H1 (cell line): ENCODE measurements at regions not wholly inside any gene's neighbourhood (a gene's known extent, or its start where the extent isn't known, plus 50 kb on each side); places are given as distances from the start of the nearest gene placed in this dataset.

Experiments used
- CTCF ChIA-PET: fragments of 300-600 bp; sonication (Branson Sonifier 250); formaldehyde crosslinking; loops from one replicate; lab custom pipeline; 2021; ENCODE audit not compliant: partially characterized antibody; lab: Charles Lee
- POLR2A ChIA-PET: fragments of 300-600 bp; sonication (Branson Sonifier 250); formaldehyde crosslinking; loops from one replicate; lab custom pipeline; 2021; ENCODE audit warnings: inconsistent platforms; ENCODE audit not compliant: partially characterized antibody; lab: Charles Lee
- DNase-seq, 2 experiments: peaks; one replicate each; pipeline versions ENCODE4 v3.0.0 to v3.0.0-alpha.2; 2010 to 2022; ENCODE audit warnings: low spot score in 2 of 2, low read depth in 1 of 2, mixed read lengths in 1 of 2
- FAIRE-seq: peaks from 2 replicates; lab custom pipeline; 2011; peaks lifted over from hg19 to GRCh38; lab: Jason Lieb, UNC
- H2AFZ ChIP-seq: 2 replicates; pipeline ENCODE4 v1.8.1; 2012; ENCODE audit warnings: low read length, inconsistent platforms
- H2AK5ac ChIP-seq: 2 replicates; pipeline ENCODE4 v1.6.1; 2013; ENCODE audit warnings: low read depth, low read length
- H2BK120ac ChIP-seq: replicated peaks from 2 replicates; pipeline ENCODE3; 2013; ENCODE audit warnings: low read depth, low read length, inconsistent platforms
- H2BK12ac ChIP-seq: 2 replicates; pipeline ENCODE4 v1.6.1; 2013; ENCODE audit warnings: low read depth, low read length
- H2BK15ac ChIP-seq: 2 replicates; pipeline ENCODE4 v1.6.1; 2013; ENCODE audit warnings: low read length
- H2BK20ac ChIP-seq: 2 replicates; pipeline ENCODE4 v1.6.1; 2013; ENCODE audit warnings: low read length
- H2BK5ac ChIP-seq: 2 replicates; pipeline ENCODE4 v1.6.1; 2013; ENCODE audit warnings: low read depth, low read length
- H3K14ac ChIP-seq: 2 replicates; pipeline ENCODE4 v1.6.1; 2013; ENCODE audit warnings: inconsistent platforms; ENCODE audit not compliant: insufficient read length
- H3K18ac ChIP-seq: 2 replicates; pipeline ENCODE4 v1.6.1; 2013; ENCODE audit warnings: low read length; ENCODE audit errors: extremely low read depth
- H3K23ac ChIP-seq: 2 replicates; pipeline ENCODE4 v1.6.1; 2013; ENCODE audit warnings: inconsistent platforms; ENCODE audit not compliant: insufficient read length
- H3K23me2 ChIP-seq: 2 replicates; pipeline ENCODE4 v1.6.1; 2013; ENCODE audit warnings: low read depth, low read length
- H3K27ac ChIP-seq: 2 replicates; pipeline ENCODE4 v1.6.1; 2011; ENCODE audit warnings: low read depth, low read length, inconsistent platforms
- H3K27me3 ChIP-seq, 4 experiments: replicated peaks in 1 of 4; 1 replicate in 1 of 4; 2 replicates in 3 of 4; pipeline versions ENCODE4 v1.6.1 to v1.8.1; 2011 to 2013; ENCODE audit warnings: low read length in 3 of 4, mild to moderate bottlenecking in 3 of 4, inconsistent platforms in 2 of 4, mixed read lengths in 2 of 4, moderate library complexity in 1 of 4; ENCODE audit not compliant: control insufficient read depth in 3 of 4, insufficient read depth in 3 of 4; ENCODE audit errors: extremely low read depth in 1 of 4
- H3K36me3 ChIP-seq, 4 experiments: 2 replicates each; pipeline versions ENCODE4 v1.6.1 to v1.8.1; 2011 to 2013; ENCODE audit warnings: mild to moderate bottlenecking in 4 of 4, low read length in 3 of 4, moderate library complexity in 2 of 4, control low read depth in 1 of 4, inconsistent platforms in 1 of 4; ENCODE audit not compliant: insufficient read depth in 4 of 4, control insufficient read depth in 2 of 4
- H3K4ac ChIP-seq: replicated peaks from 2 replicates; pipeline ENCODE3; 2013; ENCODE audit warnings: low read length, low read depth, mixed read lengths, inconsistent platforms; ENCODE audit not compliant: insufficient read length
- H3K4me1 ChIP-seq, 4 experiments: replicated peaks in 1 of 4; 1 replicate in 1 of 4; 2 replicates in 3 of 4; pipeline versions ENCODE4 v1.6.1 to v1.8.1; 2011 to 2013; ENCODE audit warnings: low read length in 3 of 4, inconsistent platforms in 2 of 4, mixed read lengths in 1 of 4; ENCODE audit not compliant: insufficient read depth in 4 of 4, control insufficient read depth in 3 of 4
- H3K4me2 ChIP-seq, 2 experiments: 2 replicates each; pipeline versions ENCODE4 v1.6.1 to v1.8.1; 2011 to 2013; ENCODE audit warnings: low read depth in 2 of 2, low read length in 2 of 2, control low read depth in 1 of 2, inconsistent platforms in 1 of 2, mild to moderate bottlenecking in 1 of 2; ENCODE audit not compliant: insufficient read depth in 1 of 2
- H3K4me3 ChIP-seq, 4 experiments: fragments of 200-600, 300-600 bp in 1 of 4; sonication (generic), shearing (Covaris generic), sonication (Bioruptor Twin) in 1 of 4; 2 replicates each; pipeline versions ENCODE4 v1.5.1 to v1.8.1; 2011 to 2016; ENCODE audit warnings: low read length in 4 of 4, low read depth in 3 of 4, control low read depth in 2 of 4, inconsistent platforms in 2 of 4, mild to moderate bottlenecking in 2 of 4, mixed read lengths in 1 of 4, moderate library complexity in 1 of 4; ENCODE audit not compliant: insufficient read depth in 2 of 4; ENCODE audit errors: extremely low read depth in 1 of 4
- H3K56ac ChIP-seq: replicated peaks from 2 replicates; pipeline ENCODE3; 2013; ENCODE audit warnings: low read depth, mild to moderate bottlenecking, mixed read lengths, low read length, inconsistent platforms; ENCODE audit not compliant: insufficient read length
- H3K79me1 ChIP-seq: 2 replicates; pipeline ENCODE4 v1.6.1; 2013; ENCODE audit warnings: low read depth, low read length, control low read depth
- H3K79me2 ChIP-seq, 2 experiments: 2 replicates each; pipeline versions ENCODE4 v1.6.1 to v1.8.1; 2012 to 2013; ENCODE audit warnings: low read length in 2 of 2, mild to moderate bottlenecking in 2 of 2, inconsistent platforms in 1 of 2; ENCODE audit not compliant: insufficient read depth in 2 of 2, control insufficient read depth in 1 of 2
- H3K9ac ChIP-seq, 4 experiments: replicated peaks in 1 of 4; 1 replicate in 1 of 4; 2 replicates in 3 of 4; pipeline versions ENCODE4 v1.6.1 to v1.8.1; 2011 to 2013; ENCODE audit warnings: low read depth in 3 of 4, low read length in 3 of 4, control low read depth in 2 of 4, mild to moderate bottlenecking in 2 of 4, moderate library complexity in 2 of 4, inconsistent platforms in 1 of 4; ENCODE audit errors: extremely low read depth in 1 of 4
- H3K9me3 ChIP-seq, 2 experiments: 2 replicates each; pipeline versions ENCODE4 v1.6.1 to v1.8.1; 2012 to 2013; ENCODE audit warnings: mild to moderate bottlenecking in 2 of 2, moderate library complexity in 2 of 2, control low read depth in 1 of 2, inconsistent platforms in 1 of 2, low read depth in 1 of 2, low read length in 1 of 2, mixed read lengths in 1 of 2; ENCODE audit not compliant: insufficient read depth in 2 of 2
- H4K20me1 ChIP-seq, 2 experiments: replicated peaks in 1 of 2; 2 replicates each; pipeline versions ENCODE3 to v1.8.1; 2011 to 2013; ENCODE audit warnings: inconsistent platforms in 2 of 2, low read length in 2 of 2, mild to moderate bottlenecking in 1 of 2; ENCODE audit not compliant: insufficient read depth in 2 of 2, control insufficient read depth in 1 of 2
- H4K5ac ChIP-seq: 2 replicates; pipeline ENCODE4 v1.6.1; 2013; ENCODE audit warnings: low read length, low read depth, mixed read lengths, inconsistent platforms; ENCODE audit not compliant: insufficient read length
- H4K8ac ChIP-seq: 2 replicates; pipeline ENCODE4 v1.8.0; 2013; ENCODE audit warnings: mild to moderate bottlenecking, moderate library complexity, low read length, inconsistent platforms; ENCODE audit not compliant: insufficient read depth; ENCODE audit errors: extremely low read depth
- H4K91ac ChIP-seq: replicated peaks from 2 replicates; pipeline ENCODE3; 2013; ENCODE audit warnings: low read length, mixed read lengths, inconsistent platforms; ENCODE audit not compliant: insufficient read length
- CBX8 ChIP-seq: fragments of 300-800, 300-1000 bp; sonication (generic); IDR thresholded peaks from 2 replicates; pipeline ENCODE4 v1.7.1; 2016; ENCODE audit warnings: low read depth, low read length, borderline replicate concordance
- CEBPB ChIP-seq: IDR thresholded peaks from 2 replicates; pipeline ENCODE4 v1.6.1; 2012; ENCODE audit warnings: low read depth, low read length
- RNF2 ChIP-seq: fragments of 200-900, 300-1000 bp; sonication (generic); IDR thresholded peaks from 2 replicates; pipeline ENCODE4 v1.7.1; 2016; ENCODE audit warnings: borderline replicate concordance, low read depth, mild to moderate bottlenecking, antibody characterized with exemption, low read length; ENCODE audit not compliant: poor library complexity, severe bottlenecking; ENCODE audit errors: missing control alignments
- SP2 ChIP-seq: IDR thresholded peaks from 2 replicates; pipeline ENCODE4 v1.6.1; 2012; ENCODE audit warnings: mild to moderate bottlenecking, low read length, inconsistent platforms
- SRF ChIP-seq: IDR thresholded peaks from 2 replicates; pipeline ENCODE4 v1.6.1; 2011; ENCODE audit warnings: mild to moderate bottlenecking, low read depth, low read length, moderate library complexity
- WGBS, 2 experiments: shearing (Covaris generic) in 1 of 2; methylation state at CpG; one replicate each; pipeline versions ENCODE4 v1.1.6 to v1.1.7; 2013 to 2015; ENCODE audit warnings: low lambda C conversion rate in 2 of 2, mixed read lengths in 2 of 2, inconsistent platforms in 1 of 2, low coverage in 1 of 2, missing lambda C conversion rate in 1 of 2; ENCODE audit not compliant: insufficient replicate concordance in 2 of 2, insufficient coverage in 1 of 2, insufficient read length in 1 of 2; ENCODE audit errors: extremely low coverage in 1 of 2, missing lambda C conversion rate in 1 of 2; 5-methylcytosine and 5-hydroxymethylcytosine counted together
- TF ChIP-seq, protein P1 (sequence below): IDR thresholded peaks from 2 replicates; pipeline ENCODE4 v1.6.1; 2011; ENCODE audit warnings: low read length, improper control_type of control experiment

DNA sequence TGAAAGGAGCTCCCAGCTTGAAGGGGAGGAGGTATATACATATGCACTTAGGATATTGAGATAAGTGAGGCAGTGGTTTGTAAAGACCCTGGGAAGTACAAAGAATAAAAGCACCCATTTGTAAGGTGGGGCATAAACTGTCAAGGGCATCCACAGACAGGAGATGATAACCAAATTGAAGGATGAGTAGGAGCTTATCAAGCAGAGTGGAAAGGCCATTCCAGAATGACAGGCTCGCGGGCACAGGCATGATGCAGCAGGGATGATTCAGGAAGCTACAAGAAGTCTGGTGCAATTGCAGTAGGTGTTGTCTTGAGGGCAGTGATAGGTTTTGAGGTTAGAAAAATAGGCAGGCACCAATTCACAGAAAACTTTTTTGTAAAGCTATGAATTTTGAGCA is 504.8 kb downstream of the PIK3C3 start:
- no peaks in the 10 kb centered on the region for H4K20me1 ChIP-seq
- 81% methylated on average over 2 of the region's 2 CpGs; no CpG with 5 or more reads in 1 of the 2 experiments for WGBS, 2 experiments
- no peaks in the 10 kb centered on the region for H3K36me3 ChIP-seq
- no peaks in the 10 kb centered on the region for H3K4me1 ChIP-seq
- POLR2A ChIA-PET = no interaction called here
- no peak overlapping the region for H3K9ac ChIP-seq
- H4K91ac ChIP-seq = no peak overlapping the region
- no peak overlapping the region for H2BK20ac ChIP-seq
- H3K4ac ChIP-seq = no peak overlapping the region
- no peak overlapping the region for H4K8ac ChIP-seq
- FAIRE-seq (no peak), DNase-seq (no peak)
- H2AFZ ChIP-seq = no peak overlapping the region
- H2BK15ac ChIP-seq = no peak overlapping the region
- no peak overlapping the region for H3K27ac ChIP-seq
- no peaks in the 10 kb centered on the region for H3K9me3 ChIP-seq
- H4K5ac ChIP-seq = no peak overlapping the region
- H3K79me2 ChIP-seq = no peaks in the 10 kb centered on the region
- CTCF ChIA-PET = interaction anchor here (0.6 to 1.3 kb wide), 2 partner anchors 12 to 1060 kb away, joined by 3 to 4 read pairs; no protein-coding TSS in a partner anchor
- no peak overlapping the region for H3K18ac ChIP-seq
- TF ChIP-seq CEBPB (no peak), SRF (no peak), SP2 (no peak), RNF2 (no peak), CBX8 (no peak)
- TF ChIP-seq, protein P1, sequence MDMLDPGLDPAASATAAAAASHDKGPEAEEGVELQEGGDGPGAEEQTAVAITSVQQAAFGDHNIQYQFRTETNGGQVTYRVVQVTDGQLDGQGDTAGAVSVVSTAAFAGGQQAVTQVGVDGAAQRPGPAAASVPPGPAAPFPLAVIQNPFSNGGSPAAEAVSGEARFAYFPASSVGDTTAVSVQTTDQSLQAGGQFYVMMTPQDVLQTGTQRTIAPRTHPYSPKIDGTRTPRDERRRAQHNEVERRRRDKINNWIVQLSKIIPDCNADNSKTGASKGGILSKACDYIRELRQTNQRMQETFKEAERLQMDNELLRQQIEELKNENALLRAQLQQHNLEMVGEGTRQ = no peak
- H3K14ac ChIP-seq = no peak overlapping the region
- H3K27me3 ChIP-seq = no peaks in the 10 kb centered on the region
- no peak overlapping the region for H2AK5ac ChIP-seq
- H3K23ac ChIP-seq = no peak overlapping the region
- no peak overlapping the region for H2BK5ac ChIP-seq
- peaks cover 2% of the 10 kb centered on the region; the same call in 1 of the 2 replicates for H3K23me2 ChIP-seq
- H3K4me3 ChIP-seq = no peak overlapping the region
- no peak overlapping the region for H3K56ac ChIP-seq
- no peaks in the 10 kb centered on the region for H3K79me1 ChIP-seq
- no peak overlapping the region for H2BK12ac ChIP-seq
- no peak overlapping the region for H3K4me2 ChIP-seq
- H2BK120ac ChIP-seq = no peak overlapping the region
